ENCODE measurements at regions not wholly inside any gene's neighbourhood (a gene's known extent, or its start where the extent isn't known, plus 50 kb on each side); places are given as distances from the start of the nearest gene placed in this dataset.
A peak's percentile ranks its signal among the peaks of the same experiment; 100 is the strongest.

GRCh38 chr9:87263291-87263690, 234.4 kb upstream of the DAPK1 start:
- peak; percentile 62 for TF ChIP-seq CTCF (IDR thresholded peaks at IDR 0.05)

GRCh38 chr9:87266697-87267096, 231.0 kb upstream of the DAPK1 start:
- no peak for TF ChIP-seq CTCF (IDR thresholded peaks at IDR 0.05)

- TF ChIP-seq CTCF (IDR thresholded peaks at IDR 0.05), result no peak
Observed at GRCh38 chr9:87267251-87268070, 230.2 kb upstream of the DAPK1 start.

GRCh38 chr9:87269296-87270176, 228.1 kb upstream of the DAPK1 start:
- TF ChIP-seq CTCF (IDR thresholded peaks at IDR 0.05), result no peak

- no peak for TF ChIP-seq CTCF (IDR thresholded peaks at IDR 0.05)
Observed at GRCh38 chr9:87270221-87270847, 227.3 kb upstream of the DAPK1 start.

- no peak for TF ChIP-seq CTCF (IDR thresholded peaks at IDR 0.05)
Observed at GRCh38 chr9:87270848-87271234, 226.8 kb upstream of the DAPK1 start.

GRCh38 chr9:87271696-87272477, 225.8 kb upstream of the DAPK1 start:
- no peak for TF ChIP-seq CTCF (IDR thresholded peaks at IDR 0.05)
